GM13976 (cell line): ENCODE measurements at regions not wholly inside any gene's neighbourhood (a gene's known extent, or its start where the extent isn't known, plus 50 kb on each side); places are given as distances from the start of the nearest gene placed in this dataset.

Experiments
- DNase-seq: peaks from one replicate; pipeline ENCODE4 v3.0.0; 2012; ENCODE audit warnings: low spot score
- CTCF ChIP-seq: IDR thresholded peaks from 2 replicates; pipeline ENCODE4 v1.5.1; 2012; ENCODE audit warnings: borderline replicate concordance, mild to moderate bottlenecking; ENCODE audit not compliant: insufficient read depth; ENCODE audit errors: extremely low read depth, missing control alignments, control extremely low read depth
- in situ Hi-C: fragments of 300-500 bp; cut with MboI; formaldehyde crosslinking; loops from one replicate; pipeline ENCODE4 v1.12.0; 2022; ENCODE audit warnings: low sequenced_read_pairs, mixed read lengths, inconsistent platforms; ENCODE audit not compliant: unreplicated experiment

- in situ Hi-C loops, result no loop called here
- no peak for TF ChIP-seq CTCF
- no peak for DNase-seq
Observed at GRCh38 chr11:23310276-23310675, 450.0 kb upstream of the CCDC179 start.

DNA sequence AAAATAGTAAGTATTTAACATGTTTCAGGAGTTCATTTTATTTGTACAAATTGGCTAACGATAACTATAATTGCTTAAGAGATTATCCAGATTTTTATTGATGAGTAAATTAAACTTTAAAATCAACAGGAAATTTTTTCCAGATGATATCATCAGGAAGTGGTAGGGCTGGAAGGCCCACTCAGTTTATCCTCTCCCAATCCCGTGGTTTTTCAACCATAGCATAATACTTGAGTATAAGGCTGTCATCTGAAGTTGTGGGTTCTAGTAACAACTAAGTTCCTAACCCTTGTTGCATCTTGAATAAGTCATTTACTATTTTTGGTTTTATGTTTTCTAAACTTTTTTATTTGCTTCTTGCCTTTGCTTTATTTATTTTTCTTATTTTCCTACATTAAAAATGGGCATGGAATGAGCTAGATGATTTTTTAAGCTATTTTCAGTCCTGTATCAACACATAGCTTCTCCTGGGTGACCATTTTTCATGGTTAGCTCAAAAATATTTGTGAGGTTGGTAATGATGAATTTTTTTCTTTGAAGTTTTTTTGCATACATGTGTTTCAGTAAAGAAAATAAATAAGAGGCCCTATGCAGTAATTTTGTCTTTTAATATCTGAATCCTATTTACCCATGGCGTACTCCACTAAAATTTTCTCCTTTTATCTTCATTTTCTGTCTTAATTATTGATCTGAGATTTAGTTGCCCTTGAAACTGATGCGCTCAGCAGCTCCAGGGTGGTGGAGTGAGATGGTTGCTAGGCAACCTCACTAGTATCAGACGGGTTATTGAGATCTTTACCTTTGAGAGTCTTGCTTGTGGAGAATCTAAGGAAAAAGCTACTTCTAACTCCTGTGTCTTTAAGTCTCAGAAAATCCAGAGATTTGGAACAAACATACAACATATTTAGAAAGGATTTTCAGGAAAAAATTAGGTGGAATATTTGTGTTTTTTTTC, 452.0 kb upstream of the CCDC179 start:
- in situ Hi-C loops, result no loop called here
- DNase-seq, result no peak
- no peak for TF ChIP-seq CTCF

- no peak for DNase-seq
- in situ Hi-C loops, result no loop called here
- no peak for TF ChIP-seq CTCF
Observed at GRCh38 chr11:23313001-23313400, 452.7 kb upstream of the CCDC179 start.

GRCh38 chr11:23314162-23314561, 453.9 kb upstream of the CCDC179 start:
- no peak for DNase-seq
- TF ChIP-seq CTCF, result no peak
- in situ Hi-C loops, result no loop called here

- no peak for TF ChIP-seq CTCF
- in situ Hi-C loops, result no loop called here
- no peak for DNase-seq
Observed at GRCh38 chr11:23315286-23315685, 455.0 kb upstream of the CCDC179 start.

GRCh38 chr11:23317816-23318215, 457.5 kb upstream of the CCDC179 start:
- in situ Hi-C loops, result no loop called here
- TF ChIP-seq CTCF, result no peak
- no peak for DNase-seq
